GM12873 (cell line): ENCODE measurements at regions not wholly inside any gene's neighbourhood (a gene's known extent, or its start where the extent isn't known, plus 50 kb on each side); places are given as distances from the start of the nearest gene placed in this dataset.

Experiments
- TF ChIP-seq, protein P1 (sequence below): IDR thresholded peaks from 2 replicates; pipeline ENCODE4 v1.5.1; 2012; ENCODE audit warnings: low read depth, mild to moderate bottlenecking, moderate library complexity, low read length, control low read depth; ENCODE audit not compliant: insufficient read depth; ENCODE audit errors: missing control alignments

DNA sequence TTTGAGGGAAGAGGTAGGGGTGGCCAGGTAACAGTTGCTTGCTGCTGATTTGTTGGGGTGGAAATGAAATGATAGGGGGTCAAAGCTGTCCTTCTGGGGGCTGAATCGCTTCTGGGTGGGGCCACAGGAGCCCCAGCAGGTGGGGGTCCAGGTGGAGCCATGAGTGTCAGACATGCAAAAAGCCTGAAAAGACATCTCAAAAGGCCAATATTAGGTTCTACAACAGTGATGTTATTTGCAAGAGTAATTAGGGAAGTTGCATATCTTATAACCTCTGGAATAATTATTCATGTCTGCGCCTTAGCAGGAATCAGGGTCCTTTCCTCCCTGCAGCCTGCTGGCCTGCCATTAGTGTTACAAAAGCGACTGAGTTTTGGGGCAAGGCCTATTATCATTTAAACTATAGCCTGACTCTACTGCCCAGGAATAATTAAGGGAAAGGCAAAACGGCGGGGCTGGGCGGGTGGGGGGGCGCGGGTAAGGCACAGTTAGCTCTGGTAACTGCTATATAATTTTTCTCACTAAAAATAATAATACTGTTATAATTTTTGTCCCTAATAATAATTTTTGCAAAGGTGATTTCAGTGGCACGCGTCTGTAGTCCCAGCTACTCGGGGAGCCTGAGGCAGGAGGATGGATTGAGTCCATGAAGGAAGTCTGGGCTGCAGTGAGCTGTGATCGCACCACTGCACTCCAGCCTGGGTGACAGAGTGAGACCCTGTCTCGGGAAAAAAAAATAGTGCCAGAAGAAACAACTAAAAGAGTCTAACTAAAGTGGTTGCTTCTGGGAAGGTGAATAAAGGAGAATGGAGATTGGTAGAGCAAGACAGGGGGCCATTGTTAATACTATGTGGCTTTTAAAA, 145.7 kb downstream of the MAGEB17 start:
- TF ChIP-seq, protein P1, sequence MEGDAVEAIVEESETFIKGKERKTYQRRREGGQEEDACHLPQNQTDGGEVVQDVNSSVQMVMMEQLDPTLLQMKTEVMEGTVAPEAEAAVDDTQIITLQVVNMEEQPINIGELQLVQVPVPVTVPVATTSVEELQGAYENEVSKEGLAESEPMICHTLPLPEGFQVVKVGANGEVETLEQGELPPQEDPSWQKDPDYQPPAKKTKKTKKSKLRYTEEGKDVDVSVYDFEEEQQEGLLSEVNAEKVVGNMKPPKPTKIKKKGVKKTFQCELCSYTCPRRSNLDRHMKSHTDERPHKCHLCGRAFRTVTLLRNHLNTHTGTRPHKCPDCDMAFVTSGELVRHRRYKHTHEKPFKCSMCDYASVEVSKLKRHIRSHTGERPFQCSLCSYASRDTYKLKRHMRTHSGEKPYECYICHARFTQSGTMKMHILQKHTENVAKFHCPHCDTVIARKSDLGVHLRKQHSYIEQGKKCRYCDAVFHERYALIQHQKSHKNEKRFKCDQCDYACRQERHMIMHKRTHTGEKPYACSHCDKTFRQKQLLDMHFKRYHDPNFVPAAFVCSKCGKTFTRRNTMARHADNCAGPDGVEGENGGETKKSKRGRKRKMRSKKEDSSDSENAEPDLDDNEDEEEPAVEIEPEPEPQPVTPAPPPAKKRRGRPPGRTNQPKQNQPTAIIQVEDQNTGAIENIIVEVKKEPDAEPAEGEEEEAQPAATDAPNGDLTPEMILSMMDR, result no peak

DNA sequence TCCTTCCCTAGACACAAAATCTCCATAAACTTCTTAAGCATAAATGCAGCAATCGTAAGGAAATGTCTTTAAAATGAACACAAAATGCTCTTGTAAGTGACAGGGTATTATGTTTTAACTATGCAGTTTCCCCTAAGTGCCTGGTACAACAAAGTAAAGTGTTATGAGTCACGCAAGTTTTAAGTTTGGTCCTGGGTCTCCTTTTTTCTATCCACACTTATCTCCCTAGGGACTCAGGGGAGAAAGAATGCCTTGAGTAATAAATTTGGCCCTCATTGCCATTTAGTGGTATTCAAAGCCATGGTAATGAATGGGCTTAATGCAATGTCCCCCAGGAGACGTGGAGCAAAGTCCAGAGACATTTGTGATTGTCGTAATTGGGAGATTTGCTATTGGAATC, 149.1 kb downstream of the MAGEB17 start:
- TF ChIP-seq, protein P1, result no peak

DNA sequence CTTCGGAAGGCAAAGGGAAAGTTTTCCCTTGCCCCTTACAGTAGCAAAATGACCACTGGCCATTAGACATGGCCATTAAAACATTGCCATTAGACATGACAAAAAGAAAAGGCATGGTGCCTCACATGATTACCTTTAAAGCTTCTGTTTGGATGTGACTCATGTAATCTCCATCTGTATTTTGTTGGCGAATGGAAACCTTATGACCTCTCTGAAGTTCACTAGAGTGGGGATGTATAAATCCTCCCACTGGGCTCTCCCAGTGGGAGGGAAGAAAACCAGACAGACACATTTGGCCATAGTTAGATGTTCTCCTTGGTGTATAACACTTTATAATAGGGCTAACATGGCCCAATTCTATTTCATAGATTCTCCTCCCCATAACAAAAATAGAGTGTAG, 152.6 kb downstream of the MAGEB17 start:
- TF ChIP-seq, protein P1, result no peak

DNA sequence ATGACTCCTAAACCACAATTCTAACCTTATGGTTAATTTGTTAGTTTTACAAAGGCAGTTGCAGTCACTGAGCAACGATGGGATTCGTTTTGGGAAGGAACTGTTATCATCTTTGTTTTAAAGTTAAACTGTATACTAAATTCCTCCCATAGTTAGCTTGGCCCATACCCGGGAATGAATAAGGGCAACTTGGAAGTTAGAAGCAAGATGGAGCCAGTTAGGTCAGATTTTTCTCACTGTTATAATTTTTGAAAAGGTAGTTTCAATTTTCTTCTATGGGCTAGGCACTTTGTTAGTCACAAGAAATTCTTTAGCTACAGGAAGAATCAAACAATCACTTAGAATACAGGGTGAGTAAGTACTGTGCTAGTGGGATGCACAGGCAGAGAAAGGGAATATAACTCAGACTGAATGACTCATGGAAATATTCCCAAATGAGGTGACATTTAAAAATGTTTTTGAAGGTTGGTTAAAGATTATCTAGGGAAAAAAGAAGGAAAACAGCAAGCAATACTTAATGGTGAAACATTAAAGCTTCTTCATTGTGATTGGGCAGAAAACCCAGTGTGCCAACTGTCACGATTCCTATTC, 153.6 kb downstream of the MAGEB17 start:
- TF ChIP-seq, protein P1, result no peak

DNA sequence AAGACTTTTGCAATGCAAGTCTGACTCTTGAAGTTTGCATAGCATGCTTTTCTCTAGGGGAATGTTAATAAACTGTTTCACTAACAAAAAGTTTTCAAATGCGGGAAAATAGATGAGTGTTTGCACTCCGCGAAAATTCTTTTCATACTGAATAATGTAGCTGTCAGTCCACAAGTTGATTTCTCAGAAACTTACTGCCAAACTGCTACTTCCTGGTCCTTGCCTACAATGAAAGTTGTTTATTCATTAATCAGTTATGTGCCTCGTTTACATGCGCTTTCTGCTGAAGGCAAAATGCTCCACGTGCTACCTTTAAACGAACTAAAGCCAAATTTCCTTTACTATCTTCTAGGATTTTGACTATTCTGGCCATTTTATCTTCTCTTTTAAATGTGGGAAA, 166.2 kb downstream of the MAGEB17 start:
- TF ChIP-seq, protein P1, result no peak

DNA sequence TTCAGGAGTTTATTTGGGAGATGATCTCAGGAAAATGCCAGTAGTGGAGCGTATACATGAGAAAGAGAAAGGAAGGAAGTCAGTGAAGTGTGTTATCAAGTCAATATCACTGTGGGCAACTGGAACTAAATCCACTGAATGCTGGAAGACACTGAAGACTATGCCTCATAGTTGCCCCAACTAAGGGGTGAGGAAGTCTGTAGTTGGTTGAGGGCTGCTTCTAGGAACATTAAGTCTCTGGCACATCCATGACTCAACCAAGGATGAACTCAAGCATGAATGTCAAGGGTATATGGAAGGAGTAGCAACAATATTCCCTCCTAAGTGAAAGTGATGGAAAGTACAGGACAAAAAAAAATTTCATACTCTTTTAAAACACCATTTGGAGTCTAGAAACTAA, 167.9 kb downstream of the MAGEB17 start:
- TF ChIP-seq, protein P1, result no peak

DNA sequence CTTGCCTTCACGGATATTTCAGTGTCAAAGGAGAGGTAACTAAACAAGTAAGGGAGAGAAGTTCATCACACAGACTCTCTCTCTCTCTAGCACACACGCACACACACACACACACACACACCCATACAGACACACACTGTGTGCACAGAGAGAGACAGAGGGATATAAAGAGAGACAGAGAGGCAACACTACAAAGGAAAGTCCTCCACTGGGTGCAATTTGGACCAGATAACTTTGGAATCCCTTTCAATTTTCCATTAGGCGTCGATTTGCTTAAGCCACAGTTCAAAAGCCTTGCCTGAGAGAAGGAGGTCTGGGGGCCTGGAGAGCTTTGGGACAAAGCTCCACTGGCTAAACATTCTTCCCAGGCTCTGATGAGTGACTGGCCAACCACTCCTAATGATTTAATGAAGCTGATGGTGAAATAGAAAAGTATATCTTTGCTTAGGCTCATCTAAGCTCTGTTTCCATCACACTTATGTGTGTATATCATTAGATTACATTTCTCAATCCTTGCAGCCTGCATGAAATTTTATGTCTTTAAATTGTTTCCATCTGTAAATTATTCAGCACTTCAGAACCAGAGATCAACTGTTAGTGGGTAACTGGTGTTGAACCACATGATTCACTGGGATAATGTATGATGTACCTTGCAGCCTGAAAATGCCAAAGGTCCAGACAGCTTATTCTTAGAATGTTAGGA, 180.8 kb downstream of the MAGEB17 start:
- TF ChIP-seq, protein P1, result no peak
